ENCODE measurements at regions not wholly inside any gene's neighbourhood (a gene's known extent, or its start where the extent isn't known, plus 50 kb on each side); places are given as distances from the start of the nearest gene placed in this dataset.

GRCh38 chr7:137164251-137164650 lies 179.3 kb downstream of the PTN start:
- TF ChIP-seq RFX5 (IDR thresholded peaks at IDR 0.05; ENCODE audit: low read length) = no peak
- TF ChIP-seq CTCF (IDR thresholded peaks at IDR 0.05) = no peak
- TF ChIP-seq RAD21 (IDR thresholded peaks at IDR 0.05; ENCODE audit: low read length) = no peak
- no peak for TF ChIP-seq POLR2AphosphoS5 (IDR thresholded peaks at IDR 0.05; ENCODE audit: low read depth, low read length)
- no peak for TF ChIP-seq REST (IDR thresholded peaks at IDR 0.05; ENCODE audit: low read depth, low read length)
- TF ChIP-seq TAF1 (IDR thresholded peaks at IDR 0.05; ENCODE audit: borderline replicate concordance, low read depth, low read length) = no peak
- no peak for TF ChIP-seq GABPA (IDR thresholded peaks at IDR 0.05; ENCODE audit: low read depth)
- no peak for TF ChIP-seq SMC3 (IDR thresholded peaks at IDR 0.05; ENCODE audit: low read depth, low read length)
- TF ChIP-seq FOSL2 (IDR thresholded peaks at IDR 0.05; ENCODE audit: borderline replicate concordance, low read depth) = no peak
- TF ChIP-seq USF2 (IDR thresholded peaks at IDR 0.05; ENCODE audit: borderline replicate concordance, low read depth, low read length) = no peak
- TF ChIP-seq CHD2 (IDR thresholded peaks at IDR 0.05; ENCODE audit: low read length, partially characterized antibody) = no peak
- no peak for TF ChIP-seq EP300 (IDR thresholded peaks at IDR 0.05; ENCODE audit: borderline replicate concordance in 1 of 2, low read depth in 1 of 2, low read length in 1 of 2)
- no peak for TF ChIP-seq NFIC (IDR thresholded peaks at IDR 0.05; ENCODE audit: borderline replicate concordance)
